IMR-90 (cell line): ENCODE measurements at regions not wholly inside any gene's neighbourhood (a gene's known extent, or its start where the extent isn't known, plus 50 kb on each side); places are given as distances from the start of the nearest gene placed in this dataset.

Experiments
- BHLHE40 ChIP-seq: fragments of 150-350 bp; IDR thresholded peaks from 2 replicates; pipeline ENCODE4 v1.6.1; 2016; ENCODE audit warnings: mild to moderate bottlenecking, low read depth, low read length
- CTCF ChIP-seq: conservative IDR thresholded peaks from 2 replicates; pipeline ENCODE4 v1.5.1; 2012; ENCODE audit warnings: mild to moderate bottlenecking, low read depth, low read length, improper control_type of control experiment
- MAZ ChIP-seq: IDR thresholded peaks from 2 replicates; pipeline ENCODE4 v1.6.1; 2012; ENCODE audit warnings: low read depth, mild to moderate bottlenecking, low read length, improper control_type of control experiment, moderate library complexity, borderline replicate concordance
- MXI1 ChIP-seq: IDR thresholded peaks from 2 replicates; pipeline ENCODE4 v1.6.1; 2012; ENCODE audit warnings: low read depth, mild to moderate bottlenecking, low read length, moderate library complexity, borderline replicate concordance
- POLR2A ChIP-seq: IDR thresholded peaks from 2 replicates; pipeline ENCODE4 v1.6.1; 2012; ENCODE audit warnings: mild to moderate bottlenecking, low read depth, low read length
- RAD21 ChIP-seq: IDR thresholded peaks from 2 replicates; pipeline ENCODE4 v1.6.1; 2012; ENCODE audit warnings: low read length, improper control_type of control experiment
- RCOR1 ChIP-seq: IDR thresholded peaks from 2 replicates; pipeline ENCODE4 v1.6.1; 2012; ENCODE audit warnings: mild to moderate bottlenecking, low read length, improper control_type of control experiment; ENCODE audit not compliant: insufficient replicate concordance
- RFX5 ChIP-seq: IDR thresholded peaks from 2 replicates; pipeline ENCODE4 v1.8.0; 2012; ENCODE audit warnings: low read depth, mild to moderate bottlenecking, low read length, moderate library complexity
- TF ChIP-seq, protein P1 (sequence below): fragments of 150-350 bp; IDR thresholded peaks from 2 replicates; pipeline ENCODE4 v1.6.1; 2016; ENCODE audit warnings: low read depth, mild to moderate bottlenecking, low read length, moderate library complexity, borderline replicate concordance

DNA sequence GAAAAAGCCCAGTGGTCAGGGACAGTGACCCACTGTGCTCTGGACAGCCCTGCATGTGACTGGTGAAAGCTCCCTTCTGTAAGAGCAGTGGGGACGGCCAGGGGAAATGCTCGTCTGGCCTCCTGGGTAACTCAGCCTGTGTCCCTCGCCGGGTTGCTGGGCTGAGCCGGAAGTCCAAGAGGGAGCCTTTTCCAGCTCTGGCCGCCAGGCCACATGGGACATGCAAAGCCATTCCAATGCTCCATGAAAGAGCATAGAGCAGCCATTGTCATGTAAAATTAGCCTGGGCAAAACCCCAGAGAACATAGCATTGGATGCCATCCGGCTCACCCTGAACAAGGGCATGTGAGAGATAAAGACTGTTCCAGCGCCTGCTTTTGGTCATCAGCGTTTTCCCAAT, 64.9 kb upstream of the ADRB1 start:
- TF ChIP-seq CTCF: no peak
- TF ChIP-seq POLR2A: no peak
- TF ChIP-seq BHLHE40: no peak
- no peak for TF ChIP-seq RAD21
- no peak for TF ChIP-seq RCOR1
- TF ChIP-seq MAZ: no peak
- no peak for TF ChIP-seq MXI1
- no peak for TF ChIP-seq RFX5
- TF ChIP-seq, protein P1, sequence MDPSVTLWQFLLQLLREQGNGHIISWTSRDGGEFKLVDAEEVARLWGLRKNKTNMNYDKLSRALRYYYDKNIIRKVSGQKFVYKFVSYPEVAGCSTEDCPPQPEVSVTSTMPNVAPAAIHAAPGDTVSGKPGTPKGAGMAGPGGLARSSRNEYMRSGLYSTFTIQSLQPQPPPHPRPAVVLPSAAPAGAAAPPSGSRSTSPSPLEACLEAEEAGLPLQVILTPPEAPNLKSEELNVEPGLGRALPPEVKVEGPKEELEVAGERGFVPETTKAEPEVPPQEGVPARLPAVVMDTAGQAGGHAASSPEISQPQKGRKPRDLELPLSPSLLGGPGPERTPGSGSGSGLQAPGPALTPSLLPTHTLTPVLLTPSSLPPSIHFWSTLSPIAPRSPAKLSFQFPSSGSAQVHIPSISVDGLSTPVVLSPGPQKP: no peak
